Colonic mucosa (tissue), 4 donors: ENCODE measurements at regions not wholly inside any gene's neighbourhood (a gene's known extent, or its start where the extent isn't known, plus 50 kb on each side); places are given as distances from the start of the nearest gene placed in this dataset.

Source experiments
- DNase-seq: peaks from one replicate; pipeline ENCODE4 v3.0.0-alpha.2; 2020
- H3K27ac ChIP-seq: fragments of 200-600 bp; one replicate; pipeline ENCODE4 v1.8.0; 2021
- H3K27me3 ChIP-seq: fragments of 200-600 bp; one replicate; pipeline ENCODE4 v1.8.0; 2021
- H3K36me3 ChIP-seq: fragments of 200-600 bp; one replicate; pipeline ENCODE4 v1.8.0; 2021
- H3K4me1 ChIP-seq: fragments of 200-600 bp; one replicate; pipeline ENCODE4 v1.8.0; 2021; ENCODE audit warnings: mild to moderate bottlenecking
- H3K4me3 ChIP-seq: fragments of 200-600 bp; one replicate; pipeline ENCODE4 v1.8.0; 2021
- H3K9ac ChIP-seq, 2 donors: one replicate each; pipeline ENCODE4 v1.7.0; 2013; ENCODE audit warnings: control low read depth in 2 of 2, low read depth in 2 of 2, low read length in 2 of 2
- H3K9me3 ChIP-seq: fragments of 200-600 bp; one replicate; pipeline ENCODE4 v1.8.0; 2021
- intact Hi-C: fragments of 100-400 bp; cut with DNase I; formaldehyde crosslinking; loops from one replicate; pipeline ENCODE4 v1.14.1; 2022
- TF ChIP-seq, protein P1 (sequence below): fragments of 200-600 bp; IDR thresholded peaks from one replicate; pipeline ENCODE4 v1.8.0; 2022; ENCODE audit warnings: antibody characterized with exemption, mild to moderate bottlenecking
- donor health status: healthy.
- donor health status: DM: no; HTN: no; CAD: no.
- donor health status: DM: no; HTN: no; CAD: no.

DNA sequence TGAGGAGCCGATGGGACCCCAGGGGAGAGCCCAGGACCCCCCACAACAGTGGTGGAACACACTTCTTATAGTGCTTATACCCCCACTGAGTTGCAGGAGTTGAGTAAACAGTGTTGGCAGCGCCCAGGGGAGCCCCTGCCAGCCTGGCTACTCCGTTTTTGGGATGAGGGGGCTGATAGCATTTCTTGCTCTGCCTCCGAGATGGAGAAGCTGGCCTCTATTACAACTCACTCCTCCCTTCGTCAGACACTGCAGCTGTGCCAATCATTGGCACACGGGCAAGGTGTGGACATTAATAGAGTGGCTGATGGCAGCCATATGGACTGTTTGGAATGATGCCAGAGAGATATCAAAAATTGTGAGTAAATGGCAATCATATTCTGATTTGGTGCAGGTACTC lies 94.9 kb upstream of the TMPO start:
- no peak for DNase-seq

GRCh38 chr12:98421316-98421715 lies 94.1 kb upstream of the TMPO start:
- intact Hi-C loops = loop anchor here (5.0 kb wide), 1 partner anchor 96 kb away; the partner anchor contains the start of gene TMPO
- DNase-seq = no peak
- H3K36me3 ChIP-seq = no peaks in the 10 kb centered on the region
- no peak overlapping the region for H3K27ac ChIP-seq
- H3K9ac ChIP-seq = no peak overlapping the region
- H3K9me3 ChIP-seq = no peaks in the 10 kb centered on the region
- no peak overlapping the region for H3K4me3 ChIP-seq
- TF ChIP-seq, protein P1, sequence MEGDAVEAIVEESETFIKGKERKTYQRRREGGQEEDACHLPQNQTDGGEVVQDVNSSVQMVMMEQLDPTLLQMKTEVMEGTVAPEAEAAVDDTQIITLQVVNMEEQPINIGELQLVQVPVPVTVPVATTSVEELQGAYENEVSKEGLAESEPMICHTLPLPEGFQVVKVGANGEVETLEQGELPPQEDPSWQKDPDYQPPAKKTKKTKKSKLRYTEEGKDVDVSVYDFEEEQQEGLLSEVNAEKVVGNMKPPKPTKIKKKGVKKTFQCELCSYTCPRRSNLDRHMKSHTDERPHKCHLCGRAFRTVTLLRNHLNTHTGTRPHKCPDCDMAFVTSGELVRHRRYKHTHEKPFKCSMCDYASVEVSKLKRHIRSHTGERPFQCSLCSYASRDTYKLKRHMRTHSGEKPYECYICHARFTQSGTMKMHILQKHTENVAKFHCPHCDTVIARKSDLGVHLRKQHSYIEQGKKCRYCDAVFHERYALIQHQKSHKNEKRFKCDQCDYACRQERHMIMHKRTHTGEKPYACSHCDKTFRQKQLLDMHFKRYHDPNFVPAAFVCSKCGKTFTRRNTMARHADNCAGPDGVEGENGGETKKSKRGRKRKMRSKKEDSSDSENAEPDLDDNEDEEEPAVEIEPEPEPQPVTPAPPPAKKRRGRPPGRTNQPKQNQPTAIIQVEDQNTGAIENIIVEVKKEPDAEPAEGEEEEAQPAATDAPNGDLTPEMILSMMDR = no peak
- H3K27me3 ChIP-seq = no peaks in the 10 kb centered on the region
- no peaks in the 10 kb centered on the region for H3K4me1 ChIP-seq

More for the DNA sequence above, 94.9 kb upstream of the TMPO start:
- no peaks in the 10 kb centered on the region for H3K36me3 ChIP-seq
- H3K4me3 ChIP-seq = no peak overlapping the region
- no peak overlapping the region for H3K27ac ChIP-seq
- no peaks in the 10 kb centered on the region for H3K27me3 ChIP-seq
- intact Hi-C loops = loop anchor here (5.0 kb wide), 1 partner anchor 97 kb away; the partner anchor contains the start of gene TMPO
- no peaks in the 10 kb centered on the region for H3K4me1 ChIP-seq
- TF ChIP-seq, protein P1 = no peak
- H3K9me3 ChIP-seq = no peaks in the 10 kb centered on the region
- H3K9ac ChIP-seq = no peak overlapping the region

GRCh38 chr12:98422359-98422758 lies 93.0 kb upstream of the TMPO start:
- Histone ChIP-seq H3K27me3 (no peaks in the 10 kb centered on the region), H3K4me3 (no peak overlapping the region), H3K36me3 (no peaks in the 10 kb centered on the region), H3K4me1 (no peaks in the 10 kb centered on the region), H3K9ac (no peak overlapping the region), H3K27ac (no peak overlapping the region), H3K9me3 (no peaks in the 10 kb centered on the region)
- no peak for DNase-seq
- intact Hi-C loops = loop anchor here (5.0 kb wide), 1 partner anchor 95 kb away; the partner anchor contains the start of gene TMPO
- TF ChIP-seq, protein P1 = no peak

DNA sequence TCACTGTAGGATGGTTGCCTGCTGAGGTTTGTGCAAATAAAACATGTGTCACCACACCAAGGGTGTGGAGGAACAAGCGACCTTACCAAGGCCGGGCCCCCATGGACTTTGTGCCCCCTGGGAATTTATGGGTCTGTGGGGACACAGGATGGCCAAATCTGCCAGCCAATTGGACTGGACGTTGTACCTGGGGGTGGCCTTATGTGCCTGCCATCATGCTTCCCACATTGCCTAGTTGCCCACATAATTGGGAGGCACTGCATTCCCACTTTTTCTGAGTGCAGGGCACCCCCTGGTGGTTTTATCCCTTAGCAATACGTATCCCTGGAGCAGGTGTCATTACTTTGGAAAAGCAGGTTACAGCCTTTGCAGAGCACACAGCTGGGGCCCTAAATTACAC lies 92.6 kb upstream of the TMPO start:
- H3K9ac ChIP-seq = no peak overlapping the region
- H3K36me3 ChIP-seq = no peaks in the 10 kb centered on the region
- TF ChIP-seq, protein P1 = peak; percentile 21
- H3K27ac ChIP-seq = no peak overlapping the region
- peak; percentile 82 for DNase-seq
- no peaks in the 10 kb centered on the region for H3K27me3 ChIP-seq
- no peaks in the 10 kb centered on the region for H3K4me1 ChIP-seq
- intact Hi-C loops = loop anchor here (5.0 kb wide), 1 partner anchor 94 kb away; the partner anchor contains the start of gene TMPO
- H3K4me3 ChIP-seq = no peak overlapping the region
- H3K9me3 ChIP-seq = no peaks in the 10 kb centered on the region

GRCh38 chr12:98423963-98424362 lies 91.4 kb upstream of the TMPO start:
- DNase-seq = no peak
- Histone ChIP-seq H3K9ac (no peak overlapping the region), H3K4me1 (no peaks in the 10 kb centered on the region), H3K27ac (no peak overlapping the region), H3K9me3 (no peaks in the 10 kb centered on the region), H3K4me3 (no peak overlapping the region), H3K36me3 (no peaks in the 10 kb centered on the region), H3K27me3 (no peaks in the 10 kb centered on the region)
- intact Hi-C loops = loop anchor here (5.0 kb wide), 1 partner anchor 93 kb away; the partner anchor contains the start of gene TMPO
- TF ChIP-seq, protein P1 = no peak
